GM21717 (cell line): ENCODE measurements at regions not wholly inside any gene's neighbourhood (a gene's known extent, or its start where the extent isn't known, plus 50 kb on each side); places are given as distances from the start of the nearest gene placed in this dataset.
"Not testable (repeated sequence)": the region's sequence is repeated elsewhere in the genome, so short reads cannot be mapped to it uniquely, and the experiment has no call there.

Source experiments
- ATAC-seq: cut with Tn5 transposase; IDR thresholded peaks from one replicate; pipeline ENCODE4 v1.9.1; 2021; ENCODE audit warnings: mild to moderate bottlenecking, moderate library complexity; ENCODE audit not compliant: unreplicated experiment

- no peak for ATAC-seq
Observed at GRCh38 chr10:124173298-124173900, 80.0 kb upstream of the CHST15 start.

- ATAC-seq = no peak
Observed at GRCh38 chr10:124172181-124172916, 79.0 kb upstream of the CHST15 start.

DNA sequence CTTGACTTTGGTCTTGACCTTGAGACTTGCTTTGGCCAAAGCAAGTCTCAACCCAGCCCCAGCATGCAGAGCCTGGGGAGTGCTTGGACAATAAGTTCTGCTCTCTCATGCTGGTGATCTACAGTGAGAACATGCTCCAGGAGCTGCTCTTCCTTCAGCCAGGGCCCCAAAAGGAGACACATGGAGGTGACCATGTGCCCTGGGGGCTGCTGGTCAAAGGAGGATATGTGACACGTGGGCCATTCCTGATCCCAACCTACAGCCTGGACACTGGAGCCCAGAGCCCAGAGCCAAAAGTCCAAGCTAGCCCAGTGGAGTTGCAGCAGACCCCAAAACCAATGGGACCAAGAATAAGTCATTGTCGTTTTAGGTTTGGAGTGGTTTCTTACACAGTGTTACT is 78.2 kb upstream of the CHST15 start:
- no peak for ATAC-seq

- no peak for ATAC-seq
Observed at GRCh38 chr10:124170631-124171030, 77.2 kb upstream of the CHST15 start.

GRCh38 chr10:124168991-124169802 is 75.8 kb upstream of the CHST15 start:
- ATAC-seq = no peak

GRCh38 chr10:124168581-124168980 is 75.2 kb upstream of the CHST15 start:
- ATAC-seq = no peak

GRCh38 chr10:124167925-124168324 is 74.5 kb upstream of the CHST15 start:
- ATAC-seq = not testable (repeated sequence)

DNA sequence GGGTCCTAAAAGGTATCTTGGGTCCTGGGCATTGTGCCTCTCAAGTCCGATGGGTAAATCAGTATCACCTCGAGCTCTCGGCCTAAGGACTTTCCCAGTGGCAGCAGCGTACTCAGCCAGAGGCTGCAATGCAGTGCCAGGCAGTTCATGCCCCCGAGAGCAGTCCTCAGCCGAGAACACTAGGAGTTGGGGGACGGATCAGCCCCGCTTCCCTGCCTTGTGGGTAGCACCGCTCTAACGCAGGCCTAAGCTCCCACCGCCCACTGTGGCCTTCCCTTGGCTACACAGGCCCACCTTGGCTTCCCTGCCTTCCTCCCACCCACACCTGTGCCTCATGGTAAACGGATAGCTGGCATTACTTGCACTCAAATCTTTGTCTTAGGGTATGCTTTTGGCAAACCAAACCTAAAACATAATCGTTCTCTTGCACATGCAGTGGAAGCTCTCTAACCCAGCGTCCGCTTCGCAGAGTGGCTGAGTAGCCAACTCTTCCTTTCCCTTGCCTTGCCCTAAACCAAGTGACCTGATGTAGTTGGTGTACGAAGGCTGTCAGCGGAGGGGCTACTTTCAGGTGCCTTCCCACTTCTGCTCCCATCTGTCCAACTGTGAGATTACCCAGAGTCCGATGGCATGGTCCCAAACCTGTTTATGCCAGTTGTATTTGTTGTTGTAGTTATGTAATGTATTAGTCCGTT is 73.2 kb upstream of the CHST15 start:
- no peak for ATAC-seq

DNA sequence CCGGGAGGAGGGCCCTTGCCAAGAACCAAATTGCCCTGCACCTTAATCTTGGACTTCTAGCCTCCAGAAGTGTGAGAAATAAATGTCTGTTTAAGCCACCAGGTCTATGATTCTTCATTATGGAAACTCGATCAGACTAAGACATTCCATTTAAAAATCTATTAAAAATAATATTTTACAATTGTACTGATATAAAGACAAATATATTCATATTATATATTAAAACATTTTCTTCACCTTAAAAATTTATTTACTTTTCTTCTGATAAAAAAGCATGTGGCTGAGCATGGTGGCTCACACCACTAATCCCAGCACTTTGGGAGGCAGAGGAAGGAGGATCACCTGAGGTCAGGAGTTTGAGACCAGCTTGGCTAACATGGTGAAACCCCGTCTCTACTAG is 72.4 kb upstream of the CHST15 start:
- no peak for ATAC-seq

- no peak for ATAC-seq
Observed at GRCh38 chr10:124165311-124165710, 71.9 kb upstream of the CHST15 start.

DNA sequence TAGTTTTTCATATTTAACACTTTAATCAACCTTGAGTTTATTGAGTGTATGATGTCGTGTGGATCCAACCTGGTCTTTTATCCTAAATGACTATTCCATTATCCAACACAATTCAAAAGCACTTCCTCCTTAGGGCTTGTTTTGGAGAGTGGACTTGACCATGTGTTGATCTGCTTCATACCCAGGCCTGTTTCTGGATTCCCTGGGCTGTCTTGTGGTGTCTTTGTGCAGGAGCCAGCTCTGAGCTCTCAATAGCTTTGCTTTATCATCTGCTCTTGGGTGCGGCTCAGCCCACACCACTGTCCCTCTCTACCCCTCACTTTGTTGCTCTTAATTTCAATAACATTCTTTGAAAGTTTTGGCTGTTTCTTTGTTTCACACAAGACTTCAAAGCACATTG is 70.9 kb upstream of the CHST15 start:
- ATAC-seq = no peak

DNA sequence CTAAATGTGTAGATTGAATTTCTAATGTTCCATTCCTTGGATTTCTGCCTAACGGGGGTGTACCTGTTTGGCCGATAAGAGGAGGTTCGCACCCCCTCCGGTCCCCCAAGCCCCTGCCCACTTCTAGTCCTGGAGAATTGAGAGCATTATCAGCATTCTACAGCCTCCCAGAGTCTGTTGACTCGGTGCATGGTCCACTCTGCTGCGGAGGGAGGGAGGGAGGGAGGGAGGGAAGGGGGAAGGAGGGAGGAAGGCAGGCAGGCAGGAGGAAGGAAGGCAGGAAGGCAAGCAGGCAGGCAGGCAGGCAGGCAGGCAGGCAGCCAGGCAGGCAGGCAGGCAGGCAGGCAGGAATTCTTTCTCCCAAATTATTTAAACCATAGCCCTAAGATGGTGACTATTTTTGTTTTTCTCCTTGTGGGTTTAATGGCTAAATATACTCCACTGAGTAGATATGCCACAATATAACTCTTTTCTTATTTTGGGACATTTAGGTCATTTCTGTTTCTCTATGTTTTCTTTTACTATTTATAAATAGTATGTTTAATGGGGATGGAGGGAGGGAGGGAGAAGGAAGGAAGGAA is 69.5 kb upstream of the CHST15 start:
- ATAC-seq = no peak

GRCh38 chr10:124162136-124162535 is 68.7 kb upstream of the CHST15 start:
- ATAC-seq = no peak

DNA sequence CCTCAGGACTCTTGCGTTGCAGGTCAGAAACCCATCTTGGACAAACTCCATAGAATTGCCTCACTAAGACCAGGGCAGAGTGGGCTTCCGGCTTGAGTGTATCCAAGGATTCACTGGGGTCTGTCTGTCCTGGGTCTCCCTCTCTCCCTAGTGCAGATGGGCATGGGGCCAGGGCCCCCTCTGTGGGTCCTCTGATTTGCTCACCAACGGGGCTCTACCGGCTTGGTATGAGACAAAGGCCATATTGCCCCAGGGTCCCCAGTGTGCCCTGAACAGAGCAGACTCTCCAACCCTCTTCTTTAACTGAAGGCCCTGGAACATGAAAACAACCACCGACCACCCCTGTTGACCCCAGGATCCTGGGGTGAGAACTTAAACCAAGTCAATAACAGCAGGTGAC is 68.2 kb upstream of the CHST15 start:
- ATAC-seq = no peak

GRCh38 chr10:124160943-124161582 is 67.7 kb upstream of the CHST15 start:
- ATAC-seq = no peak

DNA sequence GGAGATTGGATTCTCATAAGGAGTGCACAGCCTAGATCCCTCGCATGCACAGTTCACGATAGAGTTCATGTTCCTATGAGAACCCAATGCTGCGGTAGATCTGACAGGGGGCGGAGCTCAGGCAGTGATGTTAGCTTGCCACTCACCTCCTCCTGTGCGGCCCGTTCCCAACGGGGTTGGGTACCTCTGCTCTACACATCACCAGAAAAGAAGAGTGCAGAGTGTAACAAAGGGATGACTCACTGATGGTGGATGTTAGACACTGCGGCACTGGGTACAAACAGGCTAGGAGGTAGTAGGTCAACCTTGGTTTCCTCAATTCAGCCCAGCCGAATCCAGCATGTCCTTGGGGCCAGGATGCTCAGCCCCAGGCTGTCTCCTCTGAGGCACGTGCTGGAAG is 66.8 kb upstream of the CHST15 start:
- ATAC-seq = no peak

GRCh38 chr10:124159153-124159552 is 65.8 kb upstream of the CHST15 start:
- no peak for ATAC-seq

DNA sequence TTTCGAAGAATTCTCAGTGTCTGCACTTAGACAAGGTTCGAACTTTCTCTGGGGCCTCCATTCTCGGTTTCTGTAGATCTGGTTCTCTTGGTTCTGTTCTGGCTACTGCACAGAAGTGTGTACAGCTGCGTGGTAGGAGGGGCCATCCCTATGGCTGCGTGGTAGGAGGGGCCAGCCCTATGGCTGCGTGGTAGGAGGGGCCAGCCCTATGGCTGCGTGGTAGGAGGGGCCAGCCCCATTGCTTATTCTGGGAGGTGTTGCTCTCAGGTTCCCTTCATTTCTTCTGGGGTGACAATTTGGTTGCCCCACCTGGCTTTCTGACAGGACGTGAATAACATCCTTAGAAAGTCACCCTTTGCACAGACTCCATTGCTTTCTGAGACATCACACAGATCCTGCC is 65.2 kb upstream of the CHST15 start:
- no peak for ATAC-seq

GRCh38 chr10:124157271-124157681 is 63.9 kb upstream of the CHST15 start:
- no peak for ATAC-seq

DNA sequence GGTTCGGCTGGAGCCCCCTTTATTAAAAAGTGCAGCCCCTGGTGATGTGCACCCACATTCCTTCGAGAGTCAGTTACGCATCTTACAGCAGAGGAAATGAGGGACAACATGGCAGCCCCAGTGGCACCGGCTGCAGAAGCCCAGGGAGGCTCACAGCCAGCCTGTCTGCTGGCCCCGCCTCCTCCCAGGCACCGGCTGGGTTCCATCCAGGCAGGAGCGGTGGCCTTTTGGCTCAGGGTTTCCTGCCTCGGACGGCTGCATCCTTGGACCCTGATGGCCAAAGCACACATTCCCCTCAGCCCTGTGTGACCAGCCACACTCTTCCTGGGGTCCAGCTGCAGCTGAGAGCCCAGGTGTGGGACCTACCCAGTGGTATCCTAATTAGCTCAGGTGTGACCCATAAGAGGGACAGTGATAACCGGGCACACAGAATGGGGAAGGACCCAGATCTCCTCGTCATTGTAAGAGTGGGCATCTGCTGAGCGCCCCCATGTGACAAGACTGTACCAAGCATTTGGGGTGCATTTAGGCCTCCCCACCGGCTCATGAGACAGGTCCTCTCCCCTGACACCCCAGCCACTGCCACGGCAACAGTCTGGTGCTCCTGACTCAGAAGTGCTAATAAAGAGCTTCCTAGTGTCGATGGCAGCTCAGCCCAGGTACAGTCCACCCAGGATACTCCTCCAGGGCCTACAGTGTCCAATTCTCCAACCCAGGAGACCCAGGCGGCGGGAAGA is 63.3 kb upstream of the CHST15 start:
- ATAC-seq = no peak
